K562 (cell line): ENCODE measurements at regions not wholly inside any gene's neighbourhood (a gene's known extent, or its start where the extent isn't known, plus 50 kb on each side); places are given as distances from the start of the nearest gene placed in this dataset.

ENCODE experiments used
- FOXK1 ChIP-seq: sonication (generic); formaldehyde crosslinking; IDR thresholded peaks from 2 replicates; pipeline ENCODE4 v1.8.0; 2022; ENCODE audit warnings: missing genetic modification reagents, mild to moderate bottlenecking, borderline replicate concordance
- RBM22 ChIP-seq: fragments of 200-400 bp; formaldehyde crosslinking; IDR thresholded peaks from 2 replicates; pipeline ENCODE4 v1.6.1; 2018; ENCODE audit warnings: low read length, low read depth; ENCODE audit not compliant: poor library complexity, severe bottlenecking
- ZNF274 ChIP-seq: IDR thresholded peaks from 2 replicates; pipeline ENCODE4 v1.6.1; 2011; ENCODE audit warnings: low read depth, mild to moderate bottlenecking, low read length, moderate library complexity, borderline replicate concordance
- TF ChIP-seq, protein P1 (sequence below): sonication (generic); formaldehyde crosslinking; IDR thresholded peaks from 2 replicates; pipeline ENCODE4 v1.8.1; 2023; ENCODE audit warnings: mild to moderate bottlenecking, missing genetic modification reagents, moderate library complexity
- TF ChIP-seq, protein P2 (sequence below): fragments of 450-650 bp; IDR thresholded peaks from 2 replicates; pipeline ENCODE4 v1.6.1; 2016; ENCODE audit warnings: low read depth

DNA sequence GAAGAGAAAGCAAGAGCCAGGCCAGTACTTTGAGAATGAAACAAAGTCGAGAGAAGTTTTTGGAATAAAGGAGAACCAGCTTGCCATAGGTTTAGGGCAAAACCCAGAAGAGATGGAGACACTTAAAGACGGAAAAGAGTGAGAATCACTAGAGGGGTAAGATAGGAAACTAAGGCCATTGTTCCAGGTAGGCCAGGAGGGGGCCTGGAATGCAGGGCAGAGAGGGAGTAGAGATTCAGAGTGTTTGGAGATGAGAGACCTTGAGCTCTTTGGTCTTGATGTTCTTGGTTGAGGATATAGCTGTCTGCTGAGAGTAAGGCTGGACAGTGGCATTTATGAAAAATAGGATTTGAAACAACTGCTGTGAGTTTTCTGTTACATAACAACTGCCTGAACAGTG, 263.3 kb upstream of the POU2AF2 start (continued):
- TF ChIP-seq, protein P1, sequence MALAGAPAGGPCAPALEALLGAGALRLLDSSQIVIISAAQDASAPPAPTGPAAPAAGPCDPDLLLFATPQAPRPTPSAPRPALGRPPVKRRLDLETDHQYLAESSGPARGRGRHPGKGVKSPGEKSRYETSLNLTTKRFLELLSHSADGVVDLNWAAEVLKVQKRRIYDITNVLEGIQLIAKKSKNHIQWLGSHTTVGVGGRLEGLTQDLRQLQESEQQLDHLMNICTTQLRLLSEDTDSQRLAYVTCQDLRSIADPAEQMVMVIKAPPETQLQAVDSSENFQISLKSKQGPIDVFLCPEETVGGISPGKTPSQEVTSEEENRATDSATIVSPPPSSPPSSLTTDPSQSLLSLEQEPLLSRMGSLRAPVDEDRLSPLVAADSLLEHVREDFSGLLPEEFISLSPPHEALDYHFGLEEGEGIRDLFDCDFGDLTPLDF (CRISPR knock-in tag) = no peak
- TF ChIP-seq ZNF274 = no peak
- no peak for TF ChIP-seq RBM22
- TF ChIP-seq, protein P2, sequence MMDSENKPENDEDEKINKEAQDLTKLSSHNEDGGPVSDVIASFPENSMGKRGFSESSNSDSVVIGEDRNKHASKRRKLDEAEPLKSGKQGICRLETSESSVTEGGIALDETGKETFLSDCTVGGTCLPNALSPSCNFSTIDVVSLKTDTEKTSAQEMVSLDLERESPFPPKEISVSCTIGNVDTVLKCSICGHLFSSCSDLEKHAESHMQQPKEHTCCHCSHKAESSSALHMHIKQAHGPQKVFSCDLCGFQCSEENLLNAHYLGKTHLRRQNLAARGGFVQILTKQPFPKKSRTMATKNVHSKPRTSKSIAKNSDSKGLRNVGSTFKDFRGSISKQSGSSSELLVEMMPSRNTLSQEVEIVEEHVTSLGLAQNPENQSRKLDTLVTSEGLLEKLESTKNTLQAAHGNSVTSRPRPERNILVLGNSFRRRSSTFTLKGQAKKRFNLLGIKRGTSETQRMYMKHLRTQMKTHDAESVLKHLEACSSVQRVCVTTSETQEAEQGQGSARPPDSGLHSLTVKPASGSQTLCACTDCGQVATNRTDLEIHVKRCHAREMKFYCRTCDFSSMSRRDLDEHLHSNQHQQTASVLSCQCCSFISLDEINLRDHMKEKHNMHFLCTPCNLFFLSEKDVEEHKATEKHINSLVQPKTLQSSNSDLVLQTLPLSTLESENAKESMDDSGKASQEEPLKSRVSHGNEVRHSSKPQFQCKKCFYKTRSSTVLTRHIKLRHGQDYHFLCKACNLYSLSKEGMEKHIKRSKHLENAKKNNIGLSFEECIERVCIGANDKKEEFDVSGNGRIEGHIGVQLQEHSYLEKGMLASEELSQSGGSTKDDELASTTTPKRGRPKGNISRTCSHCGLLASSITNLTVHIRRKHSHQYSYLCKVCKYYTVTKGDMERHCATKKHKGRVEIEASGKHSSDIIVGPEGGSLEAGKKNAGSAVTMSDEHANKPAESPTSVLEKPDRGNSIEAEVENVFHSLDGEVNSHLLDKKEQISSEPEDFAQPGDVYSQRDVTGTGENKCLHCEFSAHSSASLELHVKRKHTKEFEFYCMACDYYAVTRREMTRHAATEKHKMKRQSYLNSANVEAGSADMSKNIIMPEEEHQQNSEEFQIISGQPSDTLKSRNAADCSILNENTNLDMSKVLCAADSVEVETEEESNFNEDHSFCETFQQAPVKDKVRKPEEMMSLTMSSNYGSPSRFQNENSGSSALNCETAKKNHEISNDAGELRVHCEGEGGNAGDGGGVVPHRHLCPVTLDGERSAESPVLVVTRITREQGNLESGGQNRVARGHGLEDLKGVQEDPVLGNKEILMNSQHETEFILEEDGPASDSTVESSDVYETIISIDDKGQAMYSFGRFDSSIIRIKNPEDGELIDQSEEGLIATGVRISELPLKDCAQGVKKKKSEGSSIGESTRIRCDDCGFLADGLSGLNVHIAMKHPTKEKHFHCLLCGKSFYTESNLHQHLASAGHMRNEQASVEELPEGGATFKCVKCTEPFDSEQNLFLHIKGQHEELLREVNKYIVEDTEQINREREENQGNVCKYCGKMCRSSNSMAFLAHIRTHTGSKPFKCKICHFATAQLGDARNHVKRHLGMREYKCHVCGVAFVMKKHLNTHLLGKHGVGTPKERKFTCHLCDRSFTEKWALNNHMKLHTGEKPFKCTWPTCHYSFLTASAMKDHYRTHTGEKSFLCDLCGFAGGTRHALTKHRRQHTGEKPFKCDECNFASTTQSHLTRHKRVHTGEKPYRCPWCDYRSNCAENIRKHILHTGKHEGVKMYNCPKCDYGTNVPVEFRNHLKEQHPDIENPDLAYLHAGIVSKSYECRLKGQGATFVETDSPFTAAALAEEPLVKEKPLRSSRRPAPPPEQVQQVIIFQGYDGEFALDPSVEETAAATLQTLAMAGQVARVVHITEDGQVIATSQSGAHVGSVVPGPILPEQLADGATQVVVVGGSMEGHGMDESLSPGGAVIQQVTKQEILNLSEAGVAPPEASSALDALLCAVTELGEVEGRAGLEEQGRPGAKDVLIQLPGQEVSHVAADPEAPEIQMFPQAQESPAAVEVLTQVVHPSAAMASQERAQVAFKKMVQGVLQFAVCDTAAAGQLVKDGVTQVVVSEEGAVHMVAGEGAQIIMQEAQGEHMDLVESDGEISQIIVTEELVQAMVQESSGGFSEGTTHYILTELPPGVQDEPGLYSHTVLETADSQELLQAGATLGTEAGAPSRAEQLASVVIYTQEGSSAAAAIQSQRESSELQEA = no peak
- no peak for TF ChIP-seq FOXK1 (CRISPR knock-in tag)
